ENCODE measurements at regions not wholly inside any gene's neighbourhood (a gene's known extent, or its start where the extent isn't known, plus 50 kb on each side); places are given as distances from the start of the nearest gene placed in this dataset.
A peak's percentile ranks its signal among the peaks of the same experiment; 100 is the strongest.

DNA sequence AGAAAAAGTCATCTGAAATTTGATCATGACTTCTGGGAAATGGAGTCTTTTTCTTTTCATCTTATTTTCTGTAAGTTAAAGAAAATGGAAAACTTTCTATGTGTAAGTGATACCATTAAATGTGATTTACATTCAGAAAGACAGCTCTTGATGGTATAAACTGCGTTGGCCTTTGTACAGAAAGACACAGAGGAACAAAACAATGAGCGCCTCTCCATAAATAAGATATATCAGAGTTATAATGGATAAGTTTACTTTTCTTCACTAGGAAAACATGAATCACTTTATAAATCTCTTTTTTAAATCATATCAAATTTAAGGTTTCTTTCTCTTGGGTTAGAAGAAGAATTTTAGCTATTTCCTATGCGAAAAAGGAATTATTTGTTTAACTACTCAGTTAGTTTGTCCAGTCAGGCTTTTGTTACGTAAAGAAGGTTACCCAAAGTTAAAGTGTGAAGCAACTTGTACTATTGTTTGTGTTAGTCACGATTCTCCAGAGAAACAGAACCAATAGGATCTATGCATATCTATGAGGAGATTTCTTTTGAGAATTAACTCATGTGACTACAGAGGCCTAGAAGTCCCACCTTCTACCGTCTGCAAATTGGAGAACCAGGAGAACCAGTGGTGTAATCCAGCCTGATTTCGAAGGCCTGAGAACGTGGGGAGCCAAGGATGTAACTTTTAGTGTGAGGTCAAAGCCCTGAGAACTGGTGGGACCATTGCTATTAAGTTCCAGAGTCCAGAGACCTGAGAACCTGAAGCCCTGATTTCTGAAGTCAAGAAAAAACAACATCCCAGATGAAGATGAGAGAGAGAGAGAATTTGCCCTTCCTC is 295.4 kb upstream of the KCNJ16 start:
- DNase-seq: no peak

DNA sequence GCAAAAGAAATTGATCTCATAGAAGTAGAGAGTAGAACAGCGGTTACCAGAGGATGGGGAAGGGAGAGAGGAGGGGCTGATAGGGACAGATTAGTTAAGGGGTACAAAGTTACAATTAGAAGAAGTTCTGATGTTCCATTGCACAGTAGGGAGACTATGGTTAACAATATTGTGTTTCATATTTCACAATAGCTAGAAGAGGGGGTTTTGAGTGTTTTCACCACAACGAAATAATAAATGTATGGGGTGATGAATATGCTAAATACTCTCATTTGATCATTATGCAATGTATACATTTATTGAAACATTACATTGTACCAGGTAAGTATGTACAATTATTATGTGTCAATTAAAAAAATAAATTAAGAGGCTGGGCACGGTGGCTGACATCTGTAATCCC is 291.2 kb upstream of the KCNJ16 start:
- no peak for DNase-seq

- DNase-seq: no peak
Observed at GRCh38 chr17:69788957-69789356, 286.1 kb upstream of the KCNJ16 start.

GRCh38 chr17:69796078-69796477 is 278.9 kb upstream of the KCNJ16 start:
- no peak for DNase-seq

- no peak for DNase-seq
Observed at GRCh38 chr17:69800870-69801269, 274.2 kb upstream of the KCNJ16 start.

DNA sequence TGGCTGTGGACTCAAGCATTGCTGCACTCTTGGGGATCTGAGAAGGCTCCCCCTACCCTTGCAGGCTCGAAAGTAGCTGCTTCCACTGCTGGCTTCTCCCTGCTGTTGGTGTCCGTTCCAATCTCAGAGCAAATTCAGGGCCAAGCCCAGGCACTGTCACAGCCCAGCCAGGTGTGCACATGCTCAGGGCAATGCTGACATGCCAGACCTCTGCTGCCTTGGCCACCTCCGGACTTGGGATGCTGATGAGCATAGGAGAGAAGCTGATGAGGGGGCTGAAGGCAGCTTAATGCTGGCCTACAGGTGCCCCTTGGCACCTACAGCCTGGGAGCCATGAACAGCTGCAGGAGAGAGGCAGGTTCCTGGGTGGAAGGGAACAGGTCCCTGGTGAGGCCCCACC is 273.7 kb upstream of the KCNJ16 start:
- no peak for DNase-seq

DNA sequence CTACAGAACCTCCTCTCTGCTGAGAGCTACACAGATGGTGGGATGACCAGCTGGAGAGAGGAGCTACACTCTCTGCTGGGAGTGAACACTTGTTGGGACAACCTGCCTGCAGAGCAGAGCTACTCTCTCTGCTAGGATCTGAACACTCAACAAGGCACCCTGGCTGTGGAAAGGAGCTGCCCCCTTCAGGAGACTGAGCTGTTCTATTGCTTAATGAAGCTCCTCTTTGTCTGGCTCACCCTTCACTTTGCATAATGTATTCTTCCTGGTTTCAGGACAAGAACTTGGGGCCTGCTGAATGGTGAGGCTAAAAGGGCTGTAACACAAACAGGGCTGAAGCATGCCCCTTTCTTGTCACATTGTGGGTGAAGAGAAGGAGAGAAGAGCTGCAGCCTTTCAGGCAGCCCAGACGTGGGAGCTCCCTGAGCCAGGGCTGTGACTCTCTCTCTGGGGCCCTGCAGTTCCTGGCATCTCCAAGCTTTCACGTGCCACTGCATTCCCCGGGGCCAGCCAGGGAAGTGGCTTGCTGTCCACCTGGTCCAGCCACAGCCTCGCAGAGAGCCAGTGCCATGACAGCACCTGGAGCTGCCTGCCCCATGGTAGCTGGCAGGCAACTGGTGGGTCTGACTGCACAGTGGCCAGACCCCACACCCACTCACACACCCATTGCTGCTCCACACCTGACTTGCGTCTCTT is 272.8 kb upstream of the KCNJ16 start:
- DNase-seq: no peak

DNA sequence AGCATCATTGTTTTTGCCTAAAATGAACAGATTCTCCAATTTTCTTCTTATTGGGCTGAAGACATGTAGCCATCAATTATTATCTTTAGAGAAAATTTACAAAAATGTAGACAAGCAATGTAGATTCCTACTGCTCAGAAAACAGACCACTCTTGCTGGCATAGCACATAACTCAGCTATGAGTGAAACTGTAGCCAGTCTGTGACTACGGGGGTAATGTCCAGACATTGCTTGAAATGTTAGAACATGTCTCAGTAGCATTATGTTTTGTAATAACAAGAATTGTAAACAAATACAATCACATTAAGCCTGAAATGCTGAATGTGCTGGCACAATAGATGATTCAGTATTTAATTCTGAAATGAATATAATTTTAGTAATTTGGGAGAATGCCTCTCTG is 265.7 kb upstream of the KCNJ16 start:
- no peak for DNase-seq

DNA sequence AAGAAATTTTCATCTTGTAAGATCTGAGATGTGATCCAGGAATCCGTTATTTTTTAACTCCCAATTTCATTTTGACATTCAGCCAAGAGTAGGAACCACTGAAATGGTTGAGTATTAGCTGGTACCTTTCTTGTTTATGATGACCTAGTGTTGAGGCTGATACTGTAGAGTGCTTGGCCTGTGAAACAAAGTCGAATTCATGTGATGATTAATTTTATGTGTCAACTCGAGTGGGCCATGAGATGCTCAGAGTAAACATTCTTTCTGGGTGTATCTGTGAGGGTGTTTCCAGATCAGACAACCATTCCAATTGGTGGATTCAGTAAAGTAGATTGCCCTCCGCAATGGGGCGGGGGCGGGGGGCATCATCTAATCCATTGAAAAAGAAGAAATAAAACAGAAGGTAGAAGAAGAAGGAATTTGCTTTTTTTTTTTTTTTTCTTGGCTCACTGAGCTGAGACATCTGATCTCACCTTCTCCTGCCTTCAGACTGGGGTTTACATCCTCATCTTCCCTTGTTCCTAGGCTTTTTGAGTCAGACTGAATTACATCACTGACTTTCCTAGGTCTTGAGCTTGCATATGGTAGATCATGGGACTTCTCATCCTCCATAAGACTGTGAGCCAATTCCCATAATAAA is 264.6 kb upstream of the KCNJ16 start:
- DNase-seq: no peak

DNA sequence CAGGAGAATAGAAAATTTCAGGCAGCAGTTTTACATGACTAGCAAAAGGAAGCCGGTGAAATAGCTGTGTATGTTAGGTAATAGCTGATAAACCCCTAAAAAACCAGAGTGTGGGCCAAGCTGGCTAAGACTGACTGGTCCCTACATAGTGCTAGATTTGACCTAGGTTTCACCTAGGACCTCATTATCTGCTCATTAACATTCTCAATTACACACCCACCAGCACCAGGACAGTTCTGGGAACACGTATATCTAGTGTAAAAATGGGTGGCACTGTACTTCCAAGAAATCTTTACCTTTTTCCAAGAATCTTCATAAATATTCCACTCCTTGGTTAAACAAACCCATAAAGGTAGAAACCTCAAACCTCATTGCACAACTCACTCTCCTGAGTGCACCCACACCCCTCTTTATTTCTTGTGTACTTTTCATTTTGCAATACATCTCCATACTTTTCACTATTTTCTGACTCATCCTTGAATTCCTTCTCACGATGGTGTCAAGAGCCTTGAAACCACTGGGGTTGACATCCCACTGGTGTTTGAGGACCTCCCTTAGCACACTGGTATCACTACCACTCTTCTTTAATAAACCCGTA is 262.7 kb upstream of the KCNJ16 start:
- DNase-seq: no peak

DNA sequence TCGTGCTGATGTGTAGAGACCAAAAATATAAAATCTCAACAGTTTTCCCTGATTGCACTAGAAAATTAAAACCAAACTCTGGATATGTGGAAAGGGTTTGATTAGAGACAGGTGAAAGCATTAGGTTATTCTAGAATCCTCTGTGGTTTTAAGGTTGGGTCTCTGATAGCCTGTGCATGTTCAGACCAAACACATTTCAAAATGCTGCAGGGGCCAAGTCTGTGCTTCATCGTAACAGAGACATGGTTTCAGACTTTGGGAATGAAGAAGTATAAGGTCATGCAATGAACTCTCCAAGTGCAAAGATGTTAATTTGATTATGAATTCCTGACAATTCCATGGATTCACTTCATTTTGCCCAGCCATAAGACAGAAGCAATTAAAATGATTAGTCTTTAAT is 261.0 kb upstream of the KCNJ16 start:
- no peak for DNase-seq

DNA sequence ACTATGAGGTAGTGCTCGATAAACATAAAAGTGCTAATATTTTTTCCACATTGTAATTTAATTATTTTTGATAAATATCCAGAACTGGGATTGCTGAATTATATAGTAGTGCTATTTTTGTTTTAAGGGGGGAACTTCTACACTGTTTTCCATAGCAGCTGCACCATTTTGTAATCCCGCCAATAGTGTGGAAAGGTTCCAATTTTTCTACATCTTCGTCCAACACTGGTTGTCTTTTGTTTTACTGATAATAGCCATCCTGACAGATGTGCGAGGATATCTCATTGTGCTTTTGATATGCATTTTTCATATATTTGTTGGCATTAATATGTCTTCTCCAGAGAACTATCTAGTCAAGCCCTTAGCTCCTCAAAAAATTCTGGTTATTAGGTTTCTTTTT is 259.6 kb upstream of the KCNJ16 start:
- DNase-seq: no peak

GRCh38 chr17:69818467-69818866 is 256.6 kb upstream of the KCNJ16 start:
- DNase-seq: no peak

DNA sequence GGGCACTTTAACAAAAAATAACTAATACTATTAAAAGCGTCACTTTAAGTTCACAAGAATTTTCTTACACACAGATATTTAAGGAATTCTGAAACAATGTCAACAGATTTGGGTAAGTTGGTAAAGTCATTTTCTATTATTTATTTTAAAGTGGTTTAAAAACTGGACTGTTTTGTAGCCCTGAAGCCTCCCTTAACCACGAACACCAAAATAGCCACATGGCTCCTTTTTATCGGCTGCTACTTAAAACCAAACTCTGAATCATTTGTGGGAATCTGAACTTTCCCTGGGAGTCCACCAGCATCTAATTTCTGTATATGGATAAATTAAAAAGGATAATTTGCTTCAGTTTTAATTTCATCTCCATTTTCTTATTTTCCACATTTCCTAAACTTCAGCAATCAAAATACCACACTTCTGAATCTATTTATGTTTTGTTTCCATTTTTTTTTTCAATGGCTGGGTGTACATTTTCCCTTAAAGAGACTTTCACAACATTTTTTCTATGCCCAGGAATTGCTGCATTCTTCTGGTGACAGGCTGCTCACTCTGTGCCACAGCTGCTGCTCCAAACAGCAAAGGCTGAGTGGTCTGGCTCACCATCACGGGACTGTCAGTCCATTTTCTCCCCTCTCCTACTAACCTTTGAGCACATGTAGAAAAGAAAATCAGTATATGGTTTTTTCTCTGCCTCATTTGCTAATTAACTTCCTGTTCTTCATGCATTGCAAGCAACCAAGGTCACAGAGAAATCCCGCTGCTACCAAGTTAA is 255.5 kb upstream of the KCNJ16 start:
- DNase-seq: no peak

GRCh38 chr17:69820876-69821473 is 254.1 kb upstream of the KCNJ16 start:
- DNase-seq: no peak

DNA sequence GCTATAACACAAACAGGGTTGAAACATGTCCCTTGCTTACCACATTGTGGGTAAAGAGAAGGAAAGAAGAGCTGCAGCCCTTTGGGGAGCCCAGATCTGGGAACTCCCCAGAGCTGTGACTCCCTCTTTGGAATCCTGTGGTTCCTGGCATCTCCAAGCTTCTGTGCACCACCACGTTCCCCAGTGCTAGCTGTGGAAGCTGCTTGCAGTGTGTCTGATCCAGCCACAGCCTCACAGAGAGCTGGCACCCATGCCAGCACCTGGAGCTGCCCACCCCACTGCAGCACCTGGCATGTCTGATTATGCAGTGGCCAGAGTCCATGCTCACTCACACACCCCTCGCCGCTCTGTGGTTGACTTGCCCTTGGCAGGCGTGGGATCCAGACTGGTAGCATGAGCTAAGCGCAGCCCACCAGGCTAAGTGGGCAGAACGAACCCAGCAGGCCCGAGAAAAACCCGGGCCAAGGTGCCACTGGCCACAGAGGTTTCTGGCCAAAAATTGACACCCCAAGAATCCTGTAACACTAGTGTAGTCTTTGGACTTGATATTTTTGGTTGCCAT is 252.6 kb upstream of the KCNJ16 start:
- DNase-seq: no peak

- DNase-seq: no peak
Observed at GRCh38 chr17:69828087-69828486, 246.9 kb upstream of the KCNJ16 start.

GRCh38 chr17:69834494-69834893 is 240.5 kb upstream of the KCNJ16 start:
- DNase-seq: no peak

- DNase-seq: no peak
Observed at GRCh38 chr17:69851736-69852135, 223.3 kb upstream of the KCNJ16 start.

DNA sequence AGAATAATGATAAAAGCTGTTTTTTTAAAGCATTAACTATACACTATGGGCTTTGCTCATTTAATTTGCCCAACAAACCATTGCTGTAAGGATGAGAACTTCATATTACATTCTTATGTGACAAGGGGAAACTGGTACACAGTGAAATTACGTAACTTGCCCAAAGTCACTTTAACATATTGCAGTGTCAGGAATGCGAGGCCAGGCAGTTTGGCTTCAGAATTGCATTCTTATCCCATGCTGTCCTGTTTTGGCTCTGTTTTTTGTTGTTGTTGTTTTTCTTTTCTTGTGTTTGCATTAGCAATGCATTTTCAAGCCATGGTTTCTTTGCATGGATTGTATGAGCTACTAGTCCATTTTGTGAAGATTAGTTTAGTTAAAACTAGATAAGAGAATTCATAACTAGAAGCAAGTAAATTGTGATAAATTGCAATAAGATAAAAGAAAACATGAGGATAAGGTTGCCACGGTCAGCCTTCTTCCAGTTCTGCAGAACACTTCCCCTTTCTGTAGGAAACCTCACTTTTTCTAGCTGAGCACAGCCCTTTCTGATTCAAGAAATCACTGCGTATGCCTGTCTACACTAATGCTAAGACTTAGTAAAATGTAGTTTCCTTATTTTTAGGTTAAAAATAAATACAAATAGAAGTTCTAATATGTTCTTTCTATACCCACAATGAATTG is 221.3 kb upstream of the KCNJ16 start:
- peak; percentile 62 for DNase-seq

DNA sequence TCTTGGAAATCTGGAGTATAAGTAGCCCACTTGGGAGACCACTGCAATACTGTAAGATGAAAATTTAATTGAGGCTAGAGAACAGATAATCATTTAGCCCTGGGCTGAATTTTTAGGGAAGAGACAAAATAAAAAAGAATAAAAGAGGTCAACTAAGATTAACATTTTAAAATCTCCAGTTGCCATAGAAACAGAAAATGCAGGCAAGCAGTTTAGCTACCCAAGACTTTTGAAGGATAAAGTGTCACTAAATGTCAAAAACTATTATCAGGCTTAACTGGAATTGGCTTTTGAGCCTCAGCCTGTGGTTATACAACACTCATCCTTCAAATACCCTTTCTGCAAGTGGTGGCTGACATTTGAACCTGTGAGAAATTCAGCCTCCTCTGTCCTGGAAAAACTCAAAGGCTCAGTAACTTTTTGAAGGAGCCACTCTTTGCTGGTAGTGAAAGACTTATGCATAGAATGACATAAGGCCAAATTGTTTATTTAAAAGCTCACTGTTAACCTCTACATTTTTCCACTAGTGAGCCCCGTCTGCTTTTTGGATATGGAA is 220.7 kb upstream of the KCNJ16 start:
- no peak for DNase-seq

All from suppressor macrophage treated with lipopolysaccharide for 4 hours (primary cell).